GM12864 (cell line): ENCODE measurements at regions not wholly inside any gene's neighbourhood (a gene's known extent, or its start where the extent isn't known, plus 50 kb on each side); places are given as distances from the start of the nearest gene placed in this dataset.

Experiments used
- DNase-seq: peaks from one replicate; pipeline ENCODE4 v3.0.0-alpha.2; 2011; ENCODE audit warnings: low read depth
- H3K4me3 ChIP-seq: 2 replicates; pipeline ENCODE4 v1.5.1; 2011; ENCODE audit warnings: mild to moderate bottlenecking, low read depth, low read length, control low read depth
- TF ChIP-seq, protein P1 (sequence below): IDR thresholded peaks from 2 replicates; pipeline ENCODE4 v1.5.1; 2011; ENCODE audit warnings: low read depth, mild to moderate bottlenecking, moderate library complexity, low read length, control low read depth, inconsistent platforms; ENCODE audit errors: missing control alignments

DNA sequence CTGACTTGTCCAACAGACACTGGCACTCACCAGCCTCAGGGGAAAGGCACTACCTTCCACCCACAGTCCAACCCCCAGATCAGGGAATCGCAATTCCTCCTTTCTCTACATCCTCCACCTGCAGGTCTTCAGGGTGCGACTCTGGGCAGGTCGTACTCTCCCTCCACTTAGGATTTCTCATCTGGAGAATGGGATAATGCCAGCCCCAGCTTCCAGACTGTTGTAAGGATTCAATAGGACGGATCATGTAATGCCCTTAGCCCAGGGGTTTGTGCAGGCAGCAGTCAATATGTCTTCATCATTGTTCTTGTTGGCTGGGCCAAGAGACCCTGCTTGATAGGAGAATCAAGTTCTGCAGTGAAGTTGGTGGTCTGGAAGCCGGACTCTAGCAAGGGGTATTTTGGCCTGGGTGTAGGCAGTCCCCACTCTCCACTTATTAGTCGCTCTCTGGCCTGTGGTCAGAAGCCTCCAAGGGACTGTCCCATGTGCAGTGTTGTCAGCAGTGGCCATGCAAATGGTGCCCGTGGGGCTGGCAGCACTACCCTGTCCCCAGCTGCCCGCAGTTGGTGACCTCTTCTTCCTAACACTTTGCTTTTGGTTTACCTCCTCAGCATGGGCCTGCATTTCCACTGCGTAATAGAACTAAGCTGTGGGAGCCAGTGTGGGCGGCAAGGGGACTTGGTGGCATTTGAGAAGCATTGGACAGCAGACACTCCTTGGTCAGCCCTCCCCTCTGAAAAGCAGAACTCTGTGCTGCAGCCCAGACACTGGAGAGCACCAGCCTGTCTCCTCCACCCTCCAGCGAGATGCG is 172.4 kb upstream of the HS6ST1 start:
- TF ChIP-seq, protein P1, sequence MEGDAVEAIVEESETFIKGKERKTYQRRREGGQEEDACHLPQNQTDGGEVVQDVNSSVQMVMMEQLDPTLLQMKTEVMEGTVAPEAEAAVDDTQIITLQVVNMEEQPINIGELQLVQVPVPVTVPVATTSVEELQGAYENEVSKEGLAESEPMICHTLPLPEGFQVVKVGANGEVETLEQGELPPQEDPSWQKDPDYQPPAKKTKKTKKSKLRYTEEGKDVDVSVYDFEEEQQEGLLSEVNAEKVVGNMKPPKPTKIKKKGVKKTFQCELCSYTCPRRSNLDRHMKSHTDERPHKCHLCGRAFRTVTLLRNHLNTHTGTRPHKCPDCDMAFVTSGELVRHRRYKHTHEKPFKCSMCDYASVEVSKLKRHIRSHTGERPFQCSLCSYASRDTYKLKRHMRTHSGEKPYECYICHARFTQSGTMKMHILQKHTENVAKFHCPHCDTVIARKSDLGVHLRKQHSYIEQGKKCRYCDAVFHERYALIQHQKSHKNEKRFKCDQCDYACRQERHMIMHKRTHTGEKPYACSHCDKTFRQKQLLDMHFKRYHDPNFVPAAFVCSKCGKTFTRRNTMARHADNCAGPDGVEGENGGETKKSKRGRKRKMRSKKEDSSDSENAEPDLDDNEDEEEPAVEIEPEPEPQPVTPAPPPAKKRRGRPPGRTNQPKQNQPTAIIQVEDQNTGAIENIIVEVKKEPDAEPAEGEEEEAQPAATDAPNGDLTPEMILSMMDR: no peak
- no peak overlapping the region for H3K4me3 ChIP-seq
- DNase-seq: no peak

DNA sequence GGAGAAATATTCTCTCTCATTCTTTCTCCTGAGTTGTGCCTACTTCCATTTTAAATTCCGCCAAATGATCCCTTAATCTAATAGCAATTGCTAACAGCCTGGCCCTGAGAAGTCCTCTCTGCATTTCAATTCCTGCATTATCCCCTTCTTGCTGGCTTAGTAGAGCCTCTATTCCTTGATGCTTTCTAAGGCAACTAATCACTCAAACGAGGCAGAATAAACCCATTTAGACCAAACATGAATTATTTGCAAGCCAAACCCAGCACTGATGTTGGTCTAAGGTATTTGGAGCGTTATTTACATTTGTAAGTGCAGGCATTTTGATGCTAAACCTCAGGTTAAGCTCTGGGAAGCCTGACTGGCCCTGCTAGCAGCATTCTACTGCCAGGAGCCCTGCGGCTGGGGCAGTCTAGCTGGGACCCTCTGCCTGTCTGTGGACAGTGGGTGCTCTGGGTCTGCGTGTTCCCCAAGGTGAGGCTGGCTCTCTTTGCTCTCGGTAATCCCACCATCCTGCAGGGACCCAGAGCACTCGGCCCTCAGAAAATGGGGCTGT is 173.1 kb upstream of the HS6ST1 start:
- H3K4me3 ChIP-seq: no peak overlapping the region
- TF ChIP-seq, protein P1: no peak
- DNase-seq: no peak

DNA sequence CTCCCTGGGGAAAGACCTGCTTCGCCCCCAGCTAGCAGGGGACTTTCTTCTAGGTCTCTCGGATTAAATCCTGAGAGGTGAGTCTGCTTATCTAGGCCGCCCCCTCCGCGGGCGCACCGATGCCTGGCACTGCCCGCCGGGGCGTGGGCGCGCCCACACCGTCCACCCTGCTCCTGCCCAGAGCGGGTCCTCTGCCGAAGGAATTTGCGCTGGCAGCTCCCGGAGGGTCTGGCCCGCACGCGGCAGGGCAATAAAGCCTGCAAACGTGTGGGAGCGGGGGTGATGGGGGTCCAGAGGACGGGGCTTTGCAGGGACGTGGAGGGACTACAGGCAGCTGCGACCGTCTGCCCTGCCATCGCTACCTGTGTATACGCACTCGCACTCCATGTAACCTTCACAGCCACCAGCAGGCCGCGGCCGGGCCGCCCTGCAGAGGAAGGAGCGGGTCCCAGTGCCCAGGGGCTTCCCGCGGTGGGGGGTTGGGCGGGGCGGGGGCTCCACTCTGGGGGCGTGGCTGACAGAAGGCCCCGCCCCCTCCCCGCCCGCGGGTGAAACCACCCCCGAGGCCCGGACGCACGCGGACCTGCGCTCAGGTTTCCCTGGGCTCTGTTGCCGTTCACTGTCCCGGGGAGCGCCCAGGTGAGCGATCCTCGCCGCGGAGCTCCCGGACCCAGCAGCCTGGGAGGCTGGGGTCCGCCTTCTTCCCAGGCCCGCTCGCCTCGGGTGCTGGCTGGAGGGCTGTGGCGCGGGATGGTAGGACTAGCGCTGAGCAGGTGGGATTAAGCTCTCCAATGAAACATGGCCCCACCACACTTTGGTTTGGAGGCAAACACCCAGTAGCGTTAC is 174.5 kb upstream of the HS6ST1 start:
- TF ChIP-seq, protein P1: no peak
- no peak for DNase-seq
- no peak overlapping the region for H3K4me3 ChIP-seq

DNA sequence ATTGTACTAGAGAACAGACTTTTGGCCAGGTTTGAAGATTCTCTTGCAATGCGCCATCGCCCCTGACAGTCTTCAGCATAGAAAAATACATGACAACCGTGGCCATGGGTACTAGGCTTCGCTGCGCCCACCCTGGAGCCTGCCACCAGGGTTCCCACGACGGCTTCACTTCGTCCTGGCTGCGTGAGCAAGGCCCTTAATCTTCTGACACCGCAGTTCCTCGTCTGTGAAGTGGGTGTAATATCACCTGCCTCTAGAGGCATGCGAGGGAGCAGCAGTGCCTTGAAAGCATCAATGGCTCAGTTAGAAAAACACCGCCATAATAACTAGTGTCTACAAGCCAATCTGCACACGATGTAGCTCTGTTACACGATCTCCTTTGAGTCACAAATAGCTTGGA is 175.2 kb upstream of the HS6ST1 start:
- no peak overlapping the region for H3K4me3 ChIP-seq
- TF ChIP-seq, protein P1: no peak
- DNase-seq: no peak

DNA sequence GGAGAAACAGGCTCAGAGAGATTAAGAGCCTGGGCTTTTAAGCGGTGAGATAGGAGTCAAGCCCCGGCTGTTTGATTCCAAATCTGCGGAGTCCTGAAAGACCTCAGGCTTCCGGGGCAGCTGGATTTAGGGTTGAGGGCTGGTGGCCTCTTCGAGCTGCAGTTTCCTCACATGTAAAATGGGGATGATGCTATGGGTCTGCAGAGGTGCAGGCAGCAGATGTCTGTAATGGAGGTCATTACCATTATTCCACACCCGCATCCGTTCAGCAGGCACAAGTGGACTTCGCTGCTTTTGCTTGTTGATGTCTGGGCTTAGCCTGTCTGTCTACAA is 175.6 kb upstream of the HS6ST1 start:
- no peak overlapping the region for H3K4me3 ChIP-seq
- TF ChIP-seq, protein P1: no peak
- DNase-seq: no peak

DNA sequence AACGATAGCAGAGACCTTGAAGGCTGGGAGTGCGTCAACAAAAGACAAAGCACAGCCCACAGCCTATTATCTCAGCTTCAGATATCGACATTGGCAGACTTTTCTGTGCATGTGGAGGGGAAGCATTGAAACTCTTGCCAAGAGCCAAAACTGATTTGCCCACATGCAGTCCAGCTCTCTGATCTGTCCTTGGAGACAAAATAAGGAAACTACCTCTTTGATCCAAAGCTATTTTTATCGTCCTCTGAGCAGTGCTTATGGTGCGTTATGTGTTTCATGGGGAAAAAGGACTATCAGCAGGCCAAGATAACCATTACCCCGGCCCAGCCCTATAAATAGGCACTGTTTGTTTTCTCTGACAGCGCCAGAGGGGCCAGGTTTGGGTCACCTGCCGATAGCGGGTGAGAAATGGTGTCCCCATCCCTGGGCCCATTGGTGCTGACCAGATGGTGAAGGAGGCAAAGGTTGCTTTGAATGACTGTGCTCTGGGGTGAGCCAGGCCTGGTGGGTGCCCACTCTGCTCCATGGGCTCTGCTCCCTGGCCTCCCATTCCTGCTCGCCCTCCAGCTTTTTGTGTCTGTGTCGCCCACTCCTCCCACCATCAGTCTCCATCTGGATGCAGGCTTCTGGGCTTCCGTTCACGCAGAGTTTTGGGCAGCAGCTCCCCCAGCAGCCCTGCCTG is 176.1 kb upstream of the HS6ST1 start:
- H3K4me3 ChIP-seq: no peak overlapping the region
- TF ChIP-seq, protein P1: no peak
- DNase-seq: no peak
